Activated CD8-positive, alpha-beta memory T cell treated with anti-CD3 and anti-CD28 coated beads for 24 hours (primary cell): ENCODE measurements at regions not wholly inside any gene's neighbourhood (a gene's known extent, or its start where the extent isn't known, plus 50 kb on each side); places are given as distances from the start of the nearest gene placed in this dataset.

Source experiments
- DNase-seq: peaks from one replicate; pipeline ENCODE4 v3.0.0-alpha.2; 2020

DNA sequence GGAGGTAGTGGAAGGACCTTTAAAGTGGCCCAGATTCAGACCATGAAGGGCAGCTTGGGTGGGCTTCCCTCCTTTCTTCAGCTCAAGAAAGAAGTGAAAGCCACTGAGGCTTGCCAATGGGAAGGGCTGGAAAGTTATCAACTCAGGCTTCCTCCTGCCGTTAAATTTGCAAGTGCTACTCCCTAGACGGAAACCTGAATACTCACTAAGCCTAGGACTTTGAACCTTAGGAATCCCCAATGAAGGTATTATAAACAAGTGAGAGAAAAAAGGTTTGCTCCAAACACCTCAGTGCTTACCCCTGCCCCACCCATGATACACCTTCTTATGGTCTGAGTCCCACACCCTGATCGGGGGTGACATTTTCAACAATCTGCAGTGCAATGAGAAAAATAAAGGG is 396.4 kb downstream of the SHQ1 start:
- DNase-seq, result no peak

DNA sequence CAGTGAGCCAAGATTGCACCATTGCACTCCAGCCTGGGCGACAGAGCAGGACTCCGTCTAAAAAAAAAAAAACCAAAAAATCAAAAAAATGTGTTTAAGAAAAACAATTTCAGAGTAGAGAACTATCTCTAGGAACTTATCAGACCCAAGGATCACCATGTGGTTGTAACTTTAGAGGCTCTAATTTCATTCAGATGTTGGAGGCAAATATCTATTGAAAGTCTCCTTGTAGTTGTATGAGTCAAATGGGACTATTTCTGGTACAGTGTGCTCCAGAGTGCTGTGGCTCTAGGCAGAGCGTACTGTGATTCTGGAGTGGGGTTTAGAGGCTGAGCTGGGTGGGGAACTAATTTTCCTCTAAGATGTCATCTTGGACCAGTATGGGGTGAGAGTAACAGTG is 398.7 kb downstream of the SHQ1 start:
- DNase-seq, result no peak

GRCh38 chr3:72448858-72449257 is 399.4 kb downstream of the SHQ1 start:
- DNase-seq, result no peak

DNA sequence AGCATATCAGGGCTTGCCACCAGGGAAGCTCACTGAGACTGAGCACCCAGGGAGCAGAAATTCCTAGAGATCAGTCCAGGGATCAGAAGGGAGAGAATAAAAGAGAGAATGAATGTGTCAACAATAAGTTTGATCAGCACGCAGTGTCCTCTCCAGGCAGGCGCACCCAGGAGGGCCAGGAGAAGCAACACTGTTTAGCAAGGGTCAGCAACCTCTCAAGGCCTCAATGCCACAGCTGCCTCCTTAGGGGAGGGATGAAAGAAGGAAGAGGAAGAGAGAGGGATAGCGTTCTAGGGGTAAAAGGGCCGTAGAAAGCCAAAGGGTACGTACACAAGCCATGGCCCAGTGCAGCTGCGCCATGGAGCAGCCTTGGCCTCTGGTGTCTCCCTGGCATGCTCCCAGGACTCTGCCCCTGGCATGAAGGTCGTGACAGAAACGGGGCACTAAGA is 399.8 kb downstream of the SHQ1 start:
- no peak for DNase-seq

GRCh38 chr3:72447059-72447946 is 400.9 kb downstream of the SHQ1 start:
- DNase-seq, result peak; percentile 96

- DNase-seq, result peak; percentile 81
Measured at GRCh38 chr3:72446218-72447058, 401.8 kb downstream of the SHQ1 start, which contains the start of gene RYBP. Gene RYBP, minus strand, starts transcription at chr3:72446621.

GRCh38 chr3:72445827-72446217 is 402.4 kb downstream of the SHQ1 start:
- no peak for DNase-seq

GRCh38 chr3:72444656-72445223 is 403.5 kb downstream of the SHQ1 start:
- DNase-seq, result no peak

GRCh38 chr3:72442759-72443158 is 405.5 kb downstream of the SHQ1 start:
- no peak for DNase-seq

- no peak for DNase-seq
Measured at GRCh38 chr3:72441284-72441994, 406.8 kb downstream of the SHQ1 start.

GRCh38 chr3:72440491-72440890 is 407.8 kb downstream of the SHQ1 start:
- no peak for DNase-seq

- DNase-seq, result no peak
Measured at GRCh38 chr3:72439321-72440183, 408.7 kb downstream of the SHQ1 start.

DNA sequence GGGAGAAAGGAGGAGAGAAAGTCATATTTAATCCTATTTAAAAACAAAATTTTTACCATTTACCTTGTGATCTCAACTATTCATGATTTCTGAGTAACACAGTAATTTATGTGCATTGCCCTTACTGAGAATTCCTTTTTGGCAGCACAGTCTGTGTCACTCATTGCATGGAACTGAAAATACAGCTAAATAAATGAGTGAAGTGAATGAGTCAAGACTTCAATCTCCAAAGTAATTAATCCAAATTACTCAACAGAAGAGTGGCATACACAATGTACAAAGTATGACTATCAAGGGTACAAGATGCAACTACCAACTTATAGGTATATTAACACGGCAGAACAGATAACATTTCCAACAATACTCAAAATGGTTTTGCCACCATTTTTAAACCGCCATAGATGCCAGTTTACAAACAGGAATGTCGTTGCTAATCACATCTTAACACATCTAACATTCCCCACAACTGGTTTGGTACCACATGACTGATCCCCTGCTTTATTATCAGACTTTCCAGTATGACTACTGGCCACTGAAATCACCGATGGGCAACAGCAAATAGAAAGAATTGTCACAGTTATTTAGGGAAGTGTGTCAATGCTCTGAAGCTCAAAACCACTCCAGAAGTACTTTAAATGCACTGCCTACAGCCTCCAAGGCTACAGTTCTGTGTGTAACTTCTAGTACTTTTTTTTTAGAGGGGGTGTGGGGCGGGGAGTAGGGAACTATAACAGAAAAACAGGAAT is 410.4 kb downstream of the SHQ1 start:
- DNase-seq, result no peak

- DNase-seq, result no peak
Measured at GRCh38 chr3:72436863-72437592, 411.2 kb downstream of the SHQ1 start.

DNA sequence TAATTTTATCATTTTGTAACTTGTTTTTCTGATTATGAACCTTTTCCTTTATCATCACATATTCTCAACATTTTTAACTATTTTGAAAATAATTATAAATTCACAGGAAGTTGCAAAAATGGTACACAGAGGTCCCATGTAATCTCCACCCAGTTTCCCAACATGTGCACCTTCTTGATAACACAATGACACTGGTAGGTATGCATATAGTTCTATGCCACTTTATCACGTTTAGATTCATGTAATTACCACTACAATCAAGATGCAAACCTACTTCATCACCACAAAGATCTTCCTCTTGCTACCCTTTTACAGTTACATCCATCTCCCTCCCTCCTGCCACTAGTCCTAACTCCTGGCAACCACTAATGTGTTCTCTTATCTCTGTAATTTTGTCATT is 413.9 kb downstream of the SHQ1 start:
- no peak for DNase-seq

- no peak for DNase-seq
Measured at GRCh38 chr3:72432246-72432645, 416.0 kb downstream of the SHQ1 start.

- DNase-seq, result no peak
Measured at GRCh38 chr3:72429589-72430353, 418.5 kb downstream of the SHQ1 start.

DNA sequence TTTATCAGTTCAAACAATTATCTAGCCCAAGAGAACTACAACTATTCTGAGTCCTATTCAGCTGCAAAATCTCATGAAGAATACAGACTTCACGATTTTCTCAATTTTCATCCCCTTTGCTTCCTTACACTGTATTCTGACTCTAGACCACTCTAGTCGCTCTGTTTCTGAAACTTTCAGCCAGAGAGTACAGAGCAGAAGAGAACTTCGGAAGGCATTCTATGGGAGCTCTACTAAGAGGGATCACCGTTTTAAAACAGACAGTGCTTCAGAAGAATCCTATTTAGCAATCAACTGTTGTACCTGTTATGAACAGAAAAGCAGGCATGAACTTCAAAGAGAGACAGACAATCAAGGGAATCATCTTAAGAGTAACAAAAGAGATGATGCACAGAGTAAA is 419.4 kb downstream of the SHQ1 start:
- no peak for DNase-seq

GRCh38 chr3:72427624-72428023 is 420.6 kb downstream of the SHQ1 start:
- DNase-seq, result no peak
